ENCODE measurements at regions not wholly inside any gene's neighbourhood (a gene's known extent, or its start where the extent isn't known, plus 50 kb on each side); places are given as distances from the start of the nearest gene placed in this dataset.
"Not testable (repeated sequence)": the region's sequence is repeated elsewhere in the genome, so short reads cannot be mapped to it uniquely, and the experiment has no call there.

- no peak for DNase-seq (ENCODE audit: low read depth)
- no peak overlapping the region for H3K4me3 ChIP-seq (ENCODE audit: low read depth, low read length)
- H3K27me3 ChIP-seq (ENCODE audit: control insufficient read depth, insufficient read depth, low read length): no peaks in the 10 kb centered on the region
- no peak for TF ChIP-seq CTCF (IDR thresholded peaks at IDR 0.05; ENCODE audit: insufficient read depth, low read length, poor library complexity, severe bottlenecking)
- H3K36me3 ChIP-seq (ENCODE audit: control insufficient read depth, insufficient read depth, low read length): no peaks in the 10 kb centered on the region
Measured at GRCh38 chr10:17523917-17524316, 69.5 kb upstream of the ST8SIA6 start.

- TF ChIP-seq CTCF (IDR thresholded peaks at IDR 0.05; ENCODE audit: insufficient read depth, low read length, poor library complexity, severe bottlenecking): no peak
Measured at GRCh38 chr10:17523246-17523753, 68.9 kb upstream of the ST8SIA6 start.

GRCh38 chr10:17522269-17522668 lies 67.9 kb upstream of the ST8SIA6 start:
- not testable (repeated sequence) for H3K27me3 ChIP-seq (ENCODE audit: control insufficient read depth, insufficient read depth, low read length); H3K36me3 ChIP-seq (ENCODE audit: control insufficient read depth, insufficient read depth, low read length)

More at GRCh38 chr10:17523246-17523753, 68.9 kb upstream of the ST8SIA6 start:
- Histone ChIP-seq H3K36me3 (ENCODE audit: control insufficient read depth, insufficient read depth, low read length) (no peaks in the 10 kb centered on the region), H3K27me3 (ENCODE audit: control insufficient read depth, insufficient read depth, low read length) (no peaks in the 10 kb centered on the region), H3K4me3 (ENCODE audit: low read depth, low read length) (no peak overlapping the region)
- no peak for DNase-seq (ENCODE audit: low read depth)

GRCh38 chr10:17519457-17519856 lies 65.1 kb upstream of the ST8SIA6 start:
- Histone ChIP-seq H3K4me3 (ENCODE audit: low read depth, low read length) (no peak overlapping the region), H3K27me3 (ENCODE audit: control insufficient read depth, insufficient read depth, low read length) (no peaks in the 10 kb centered on the region), H3K36me3 (ENCODE audit: control insufficient read depth, insufficient read depth, low read length) (no peaks in the 10 kb centered on the region)
- no peak for TF ChIP-seq CTCF (IDR thresholded peaks at IDR 0.05; ENCODE audit: insufficient read depth, low read length, poor library complexity, severe bottlenecking)
- no peak for DNase-seq (ENCODE audit: low read depth)

More at GRCh38 chr10:17522269-17522668, 67.9 kb upstream of the ST8SIA6 start:
- not testable (repeated sequence) for H3K4me3 ChIP-seq (ENCODE audit: low read depth, low read length); DNase-seq (ENCODE audit: low read depth)

- no peak overlapping the region for H3K4me3 ChIP-seq (ENCODE audit: low read depth, low read length)
- no peaks in the 10 kb centered on the region for H3K36me3 ChIP-seq (ENCODE audit: control insufficient read depth, insufficient read depth, low read length)
- H3K27me3 ChIP-seq (ENCODE audit: control insufficient read depth, insufficient read depth, low read length): no peaks in the 10 kb centered on the region
- DNase-seq (ENCODE audit: low read depth): no peak
- no peak for TF ChIP-seq CTCF (IDR thresholded peaks at IDR 0.05; ENCODE audit: insufficient read depth, low read length, poor library complexity, severe bottlenecking)
Measured at GRCh38 chr10:17518338-17518737, 63.9 kb upstream of the ST8SIA6 start.

GRCh38 chr10:17516376-17516775 lies 62.0 kb upstream of the ST8SIA6 start:
- DNase-seq (ENCODE audit: low read depth): peak; percentile 79
- H3K4me3 ChIP-seq (ENCODE audit: low read depth, low read length): no peak overlapping the region
- no peaks in the 10 kb centered on the region for H3K27me3 ChIP-seq (ENCODE audit: control insufficient read depth, insufficient read depth, low read length)
- TF ChIP-seq CTCF (IDR thresholded peaks at IDR 0.05; ENCODE audit: insufficient read depth, low read length, poor library complexity, severe bottlenecking): no peak
- H3K36me3 ChIP-seq (ENCODE audit: control insufficient read depth, insufficient read depth, low read length): no peaks in the 10 kb centered on the region

Measured in kidney epithelial cell (primary cell).